Activated naive CD8-positive, alpha-beta T cell (primary cell): ENCODE measurements at regions not wholly inside any gene's neighbourhood (a gene's known extent, or its start where the extent isn't known, plus 50 kb on each side); places are given as distances from the start of the nearest gene placed in this dataset.
"Not testable (repeated sequence)": the region's sequence is repeated elsewhere in the genome, so short reads cannot be mapped to it uniquely, and the experiment has no call there.

ENCODE experiments used
- H3K27ac Mint-ChIP-seq: one replicate; pipeline ENCODE4 v1.8.0; 2021; ENCODE audit warnings: mixed read lengths
- H3K27me3 Mint-ChIP-seq: one replicate; pipeline ENCODE4 v1.8.0; 2021; ENCODE audit warnings: mixed read lengths
- H3K36me3 Mint-ChIP-seq: one replicate; pipeline ENCODE4 v1.8.0; 2021; ENCODE audit warnings: mixed read lengths
- H3K4me1 Mint-ChIP-seq: one replicate; pipeline ENCODE4 v1.8.0; 2021; ENCODE audit warnings: low read depth, mixed read lengths
- H3K4me3 Mint-ChIP-seq: one replicate; pipeline ENCODE4 v1.8.0; 2021; ENCODE audit warnings: mild to moderate bottlenecking, mixed read lengths
- H3K9me3 Mint-ChIP-seq: one replicate; pipeline ENCODE4 v1.8.0; 2021; ENCODE audit warnings: low read depth, mixed read lengths

DNA sequence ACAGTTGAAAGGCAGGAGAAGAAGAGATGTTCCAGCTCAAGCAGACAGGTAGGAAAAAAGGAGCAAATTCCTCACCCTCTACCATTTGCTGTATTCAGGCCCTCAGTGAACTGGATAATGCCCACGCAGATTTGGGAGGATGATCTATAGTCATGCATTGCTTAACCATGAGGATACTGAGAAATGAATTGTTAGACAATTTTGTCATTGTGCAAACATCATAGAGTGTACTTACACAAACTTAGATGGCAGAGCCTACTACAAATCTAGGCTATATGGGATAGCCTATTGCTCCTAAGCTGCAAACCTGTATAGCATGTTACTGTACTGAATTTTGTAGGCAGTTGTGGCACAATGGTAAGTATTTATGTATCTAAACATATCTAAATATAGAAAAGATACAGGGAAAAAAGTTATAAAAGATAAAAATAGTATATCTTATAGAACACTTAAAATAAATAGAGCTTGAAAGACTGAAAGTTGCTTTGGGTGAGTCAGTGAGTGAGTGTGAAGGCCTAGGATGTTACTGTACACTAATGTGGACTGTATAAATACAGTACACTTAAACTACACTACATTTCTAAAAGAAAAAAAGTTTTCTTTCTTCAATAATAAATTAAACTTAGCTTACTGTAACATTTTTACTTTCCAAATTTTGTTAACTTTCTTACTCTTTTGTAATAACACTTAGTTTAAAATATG is 672.3 kb downstream of the UTRN start:
- Mint-ChIP-seq H3K4me3 (no peak overlapping the region), H3K36me3 (no peaks in the 10 kb centered on the region), H3K4me1 (no peaks in the 10 kb centered on the region), H3K27ac (no peak overlapping the region), H3K9me3 (no peaks in the 10 kb centered on the region), H3K27me3 (no peaks in the 10 kb centered on the region)

DNA sequence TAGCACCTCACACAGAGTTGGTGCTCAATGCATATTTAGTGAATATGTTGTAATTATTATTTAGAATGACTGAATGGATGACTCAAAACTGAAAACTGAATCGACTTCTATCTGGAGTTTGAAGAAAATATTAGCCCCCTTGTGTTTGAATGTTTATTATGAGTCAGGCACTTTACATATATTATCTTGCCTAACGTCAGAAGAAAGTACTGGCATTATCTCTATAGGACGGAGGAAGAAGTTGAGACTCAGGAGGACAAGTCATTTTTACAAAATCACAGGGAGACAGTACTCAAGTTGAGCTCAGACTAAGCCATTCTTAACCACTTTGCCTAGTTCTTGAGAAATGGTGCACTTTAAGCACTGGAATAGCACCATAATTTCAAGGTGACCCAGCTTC is 684.0 kb downstream of the UTRN start:
- Mint-ChIP-seq H3K27ac (no peak overlapping the region), H3K9me3 (no peaks in the 10 kb centered on the region), H3K4me3 (no peak overlapping the region), H3K4me1 (no peaks in the 10 kb centered on the region), H3K36me3 (no peaks in the 10 kb centered on the region), H3K27me3 (peaks cover 6% of the 10 kb centered on the region)

DNA sequence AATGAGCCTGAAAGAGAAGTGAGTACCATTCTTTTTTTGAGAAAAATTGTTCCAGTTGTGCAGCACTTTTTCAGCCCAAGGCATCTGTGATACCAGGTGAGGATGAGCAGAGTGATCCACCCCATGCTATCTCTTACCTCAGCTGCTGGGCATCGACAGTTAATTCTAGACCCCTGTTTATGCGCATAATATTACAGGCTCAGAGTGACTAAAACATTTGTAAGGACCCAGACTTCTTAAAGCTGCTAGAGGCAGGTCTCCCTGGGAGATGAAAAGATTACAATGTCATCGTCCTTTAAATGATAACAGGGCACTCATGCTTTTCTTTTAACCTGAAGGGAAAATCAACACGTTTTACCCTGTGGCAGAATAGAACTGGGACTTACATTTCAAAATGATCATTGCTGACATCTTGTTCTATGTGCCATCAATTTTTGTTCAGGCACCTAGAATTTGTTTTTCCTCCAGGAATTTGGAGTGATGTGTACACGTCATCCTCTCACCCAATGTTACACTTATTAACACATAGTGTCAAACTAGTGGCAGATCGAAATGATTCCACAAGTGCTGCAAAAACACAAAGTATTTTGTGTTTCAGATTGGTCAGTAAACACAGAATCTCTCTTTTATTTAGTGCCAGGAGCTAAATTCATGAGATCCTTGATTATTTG is 684.6 kb downstream of the UTRN start:
- no peak overlapping the region for H3K4me3 Mint-ChIP-seq
- no peaks in the 10 kb centered on the region for H3K4me1 Mint-ChIP-seq
- peaks cover 8% of the 10 kb centered on the region for H3K27me3 Mint-ChIP-seq
- H3K36me3 Mint-ChIP-seq = no peaks in the 10 kb centered on the region
- no peaks in the 10 kb centered on the region for H3K9me3 Mint-ChIP-seq
- no peak overlapping the region for H3K27ac Mint-ChIP-seq

DNA sequence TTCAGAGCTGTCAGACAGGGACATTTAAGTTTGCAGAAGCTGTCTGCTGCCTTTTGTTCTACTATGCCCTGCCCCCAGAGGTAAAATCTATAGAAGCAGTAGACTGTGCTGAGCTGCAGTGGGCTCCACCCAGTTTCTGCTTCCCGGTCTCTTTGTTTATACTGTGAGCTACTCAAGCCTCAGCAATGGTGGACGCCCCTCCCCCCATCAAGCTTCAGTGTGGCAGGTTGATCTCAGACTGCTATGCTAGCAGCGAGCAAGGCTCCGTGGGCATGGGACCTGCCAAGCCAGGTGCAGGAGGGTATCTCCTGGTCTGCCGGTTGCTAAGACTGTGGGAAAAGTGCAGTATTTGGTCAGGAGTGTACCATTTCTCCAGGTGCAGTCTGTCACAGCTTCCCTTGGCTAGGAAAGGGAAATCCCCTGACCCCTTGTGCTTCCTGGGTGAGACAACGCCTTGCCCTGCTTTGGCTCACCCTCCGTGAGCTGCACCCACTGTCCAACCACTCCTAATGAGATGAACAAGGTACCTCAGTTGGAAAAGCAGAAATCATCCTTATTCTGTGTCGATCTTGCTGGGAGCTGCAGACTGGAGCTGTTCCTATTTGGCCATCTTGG is 692.2 kb downstream of the UTRN start:
- H3K36me3 Mint-ChIP-seq, H3K4me3 Mint-ChIP-seq, H3K4me1 Mint-ChIP-seq, H3K9me3 Mint-ChIP-seq, H3K27ac Mint-ChIP-seq: not testable (repeated sequence)
- H3K27me3 Mint-ChIP-seq = peaks cover 12% of the 10 kb centered on the region

DNA sequence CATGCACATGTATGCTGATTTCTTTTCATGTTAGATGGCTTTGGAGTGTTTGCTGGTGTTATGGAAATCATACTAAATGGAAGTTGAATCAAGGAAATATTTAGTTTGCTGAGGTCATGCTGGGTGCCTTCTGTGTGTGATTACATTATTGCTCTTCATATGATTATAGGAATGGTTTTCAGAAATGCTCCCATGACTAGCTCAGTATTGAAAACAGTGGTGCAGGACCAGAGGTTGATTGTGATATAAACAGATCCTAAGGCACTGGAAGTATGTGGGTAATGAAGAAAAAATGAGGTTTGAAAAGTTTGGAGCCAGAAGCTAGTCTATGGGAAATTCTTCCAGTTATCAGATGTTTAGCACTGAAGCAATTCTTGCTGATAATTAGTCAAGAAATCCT is 693.1 kb downstream of the UTRN start:
- Mint-ChIP-seq H3K9me3 (no peaks in the 10 kb centered on the region), H3K27me3 (peaks cover 12% of the 10 kb centered on the region), H3K4me1 (no peaks in the 10 kb centered on the region), H3K4me3 (no peak overlapping the region), H3K36me3 (no peaks in the 10 kb centered on the region), H3K27ac (no peak overlapping the region)

DNA sequence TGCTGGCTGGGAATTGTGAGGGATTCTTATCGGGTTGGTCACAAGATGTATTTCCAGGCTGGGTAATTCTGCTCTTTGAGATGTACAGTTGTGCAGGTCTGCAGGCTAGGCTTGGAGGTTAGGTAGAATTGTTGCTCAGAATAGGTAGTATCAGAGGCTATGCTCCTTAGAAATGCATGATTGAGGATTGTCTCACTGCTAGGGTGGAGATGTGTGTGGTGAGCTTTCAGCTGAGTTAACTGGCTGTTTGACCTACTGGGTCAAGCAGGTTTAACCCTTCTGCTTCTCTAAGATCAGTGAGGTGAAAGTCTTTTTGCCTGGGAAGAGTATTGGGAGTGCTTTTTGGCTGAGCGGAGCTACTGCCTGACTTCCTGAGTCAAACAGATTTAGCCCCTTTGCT is 701.1 kb downstream of the UTRN start:
- Mint-ChIP-seq H3K4me3 (no peak overlapping the region), H3K9me3 (no peaks in the 10 kb centered on the region), H3K27ac (no peak overlapping the region)

DNA sequence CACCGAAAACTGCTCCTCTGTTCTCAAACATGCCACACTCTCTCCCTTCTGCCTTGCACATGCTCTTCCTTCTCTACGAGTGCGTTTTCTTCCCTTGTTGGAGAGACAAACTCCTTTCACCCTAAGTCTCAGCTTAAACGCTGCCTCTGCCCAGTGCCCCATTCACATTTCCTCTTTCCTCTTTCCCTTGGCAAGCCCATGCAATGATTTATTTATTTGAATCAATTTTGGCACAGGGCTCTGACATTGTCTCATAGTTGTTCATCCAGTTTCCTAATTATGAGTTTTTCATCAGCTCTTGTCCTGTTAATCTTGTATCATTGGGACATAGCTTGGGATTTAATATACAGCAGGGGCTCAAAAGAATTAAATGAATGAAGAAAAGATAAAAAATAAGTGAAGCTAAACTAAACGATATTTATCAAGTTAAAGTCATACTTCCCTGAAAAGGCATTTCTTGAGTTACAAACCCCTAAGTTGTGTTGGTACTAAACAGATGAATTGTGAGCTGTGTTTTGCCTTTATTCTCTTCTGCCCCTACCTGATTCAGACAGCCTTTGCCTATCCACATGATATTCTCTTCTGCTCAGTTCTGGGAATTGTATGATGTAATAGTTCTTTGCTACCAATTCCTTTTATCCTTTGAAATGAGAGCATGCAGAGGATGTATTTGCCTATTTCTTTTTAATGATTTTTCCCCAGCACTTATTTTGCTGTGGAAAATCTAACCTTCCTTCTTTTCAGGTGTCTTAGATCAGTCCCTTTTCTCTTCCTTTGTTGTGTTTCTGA is 704.4 kb downstream of the UTRN start:
- Mint-ChIP-seq H3K27ac (no peak overlapping the region), H3K9me3 (no peaks in the 10 kb centered on the region), H3K4me3 (no peak overlapping the region), H3K36me3 (no peaks in the 10 kb centered on the region), H3K27me3 (peaks cover 23% of the 10 kb centered on the region), H3K4me1 (no peaks in the 10 kb centered on the region)

More for the DNA sequence above, 701.1 kb downstream of the UTRN start:
- no peaks in the 10 kb centered on the region for H3K36me3 Mint-ChIP-seq
- peaks cover 19% of the 10 kb centered on the region for H3K27me3 Mint-ChIP-seq
- H3K4me1 Mint-ChIP-seq = no peaks in the 10 kb centered on the region

DNA sequence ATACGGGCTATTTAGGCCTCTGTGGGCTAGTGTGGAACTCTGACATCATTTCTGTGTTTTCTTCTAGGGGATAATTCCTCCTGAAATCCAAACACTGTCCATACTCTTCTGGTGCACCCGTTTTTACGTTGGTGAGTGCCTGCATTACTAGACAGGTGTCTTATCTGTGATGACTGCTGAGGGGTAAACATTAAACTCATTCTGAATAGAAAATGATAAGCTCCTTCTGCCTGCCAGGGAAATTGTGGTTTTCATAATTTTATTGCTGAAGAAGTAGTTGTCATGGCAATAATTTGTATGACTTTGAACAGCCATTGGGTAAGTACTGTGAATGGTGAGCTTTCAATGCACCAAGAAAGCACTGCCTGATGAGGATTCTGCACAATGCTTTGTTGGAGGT is 705.6 kb downstream of the UTRN start:
- Mint-ChIP-seq H3K9me3 (no peaks in the 10 kb centered on the region), H3K4me1 (no peaks in the 10 kb centered on the region), H3K27ac (no peak overlapping the region), H3K36me3 (no peaks in the 10 kb centered on the region), H3K27me3 (peaks cover 20% of the 10 kb centered on the region), H3K4me3 (no peak overlapping the region)

DNA sequence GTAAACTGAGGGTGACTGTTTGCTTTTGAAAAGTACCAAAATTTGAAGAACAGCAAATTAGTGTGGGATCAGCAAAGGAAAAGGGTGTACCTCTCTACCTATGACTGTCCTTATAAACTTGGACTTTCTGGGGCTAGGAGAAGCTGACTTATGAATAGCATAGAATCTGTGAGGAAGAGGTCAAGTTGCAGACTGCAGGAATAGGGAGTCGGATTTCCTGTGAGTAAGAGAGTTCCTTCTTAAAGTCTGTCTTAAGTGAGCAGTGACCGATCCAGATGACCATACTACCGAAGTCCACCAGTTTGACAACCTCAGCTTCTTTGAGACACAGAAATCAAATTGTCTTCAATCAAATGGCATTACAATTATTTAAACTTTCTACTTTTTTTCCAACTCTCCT is 708.7 kb downstream of the UTRN start:
- no peaks in the 10 kb centered on the region for H3K36me3 Mint-ChIP-seq
- no peaks in the 10 kb centered on the region for H3K9me3 Mint-ChIP-seq
- H3K27ac Mint-ChIP-seq = no peak overlapping the region
- H3K27me3 Mint-ChIP-seq = peaks cover 12% of the 10 kb centered on the region
- no peaks in the 10 kb centered on the region for H3K4me1 Mint-ChIP-seq
- no peak overlapping the region for H3K4me3 Mint-ChIP-seq

DNA sequence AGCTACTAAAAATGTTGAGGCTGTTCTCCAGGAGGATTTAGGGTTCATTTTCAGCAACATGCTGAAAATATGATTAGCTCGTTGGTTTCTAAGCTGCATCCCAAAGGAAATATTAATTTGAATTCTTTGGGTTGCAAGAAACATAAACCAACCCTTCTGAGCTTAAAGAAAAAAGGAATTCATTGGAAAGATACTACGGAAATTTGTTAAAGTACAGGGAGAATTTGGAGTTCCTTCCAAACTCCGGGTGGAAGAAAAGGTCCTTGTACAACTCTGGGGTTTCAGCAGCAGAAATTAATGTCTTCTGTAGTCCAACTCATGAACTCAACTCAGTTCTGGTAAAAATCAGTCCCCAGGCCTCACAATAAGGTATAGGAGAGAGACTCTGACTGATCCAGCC is 712.9 kb downstream of the UTRN start:
- Mint-ChIP-seq H3K4me3 (no peak overlapping the region), H3K27me3 (peaks cover 6% of the 10 kb centered on the region), H3K4me1 (no peaks in the 10 kb centered on the region), H3K36me3 (no peaks in the 10 kb centered on the region), H3K9me3 (no peaks in the 10 kb centered on the region), H3K27ac (no peak overlapping the region)

DNA sequence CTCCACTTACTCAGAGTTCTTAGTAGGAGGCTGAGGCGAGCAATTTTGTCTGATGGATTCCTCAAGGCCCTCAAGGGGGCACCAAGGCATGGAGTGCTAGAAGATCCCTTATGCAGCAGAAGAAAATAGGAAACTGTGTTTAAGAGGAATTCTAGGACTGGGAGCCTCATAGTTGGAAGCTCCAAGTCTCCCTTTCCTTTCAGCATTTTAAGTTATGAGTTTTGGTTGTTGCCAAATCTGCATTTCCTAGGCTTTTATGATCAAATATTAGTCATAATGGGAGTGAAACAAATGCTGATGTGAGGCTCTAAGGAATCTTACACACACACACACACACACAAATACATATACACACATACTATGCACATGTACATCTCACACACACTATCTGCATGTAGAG is 714.0 kb downstream of the UTRN start:
- H3K27me3 Mint-ChIP-seq = peaks cover 5% of the 10 kb centered on the region
- H3K27ac Mint-ChIP-seq = no peak overlapping the region
- H3K9me3 Mint-ChIP-seq = no peaks in the 10 kb centered on the region
- H3K4me3 Mint-ChIP-seq = no peak overlapping the region
- H3K4me1 Mint-ChIP-seq = no peaks in the 10 kb centered on the region
- no peaks in the 10 kb centered on the region for H3K36me3 Mint-ChIP-seq

DNA sequence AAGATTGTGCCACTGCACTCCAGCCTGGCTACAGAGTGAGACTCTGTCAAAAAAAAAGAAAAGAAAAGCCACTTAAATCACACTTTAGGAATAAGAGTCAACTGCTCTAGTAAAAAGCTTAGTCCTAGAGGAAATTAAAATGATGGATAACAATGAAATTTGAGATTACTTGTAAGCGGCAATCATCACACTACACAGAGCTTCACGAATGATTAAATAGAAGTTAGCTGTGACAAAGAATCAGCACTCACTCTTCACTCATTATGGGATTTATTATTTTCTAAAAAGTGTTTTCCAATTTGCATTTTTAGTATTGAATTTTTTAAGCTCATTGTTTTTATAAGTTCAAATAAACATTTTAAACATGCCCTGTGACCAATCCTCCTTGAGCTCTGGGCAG is 718.0 kb downstream of the UTRN start:
- Mint-ChIP-seq H3K27me3 (peaks cover 11% of the 10 kb centered on the region), H3K36me3 (no peaks in the 10 kb centered on the region), H3K4me3 (no peak overlapping the region), H3K4me1 (no peaks in the 10 kb centered on the region), H3K9me3 (no peaks in the 10 kb centered on the region), H3K27ac (no peak overlapping the region)

DNA sequence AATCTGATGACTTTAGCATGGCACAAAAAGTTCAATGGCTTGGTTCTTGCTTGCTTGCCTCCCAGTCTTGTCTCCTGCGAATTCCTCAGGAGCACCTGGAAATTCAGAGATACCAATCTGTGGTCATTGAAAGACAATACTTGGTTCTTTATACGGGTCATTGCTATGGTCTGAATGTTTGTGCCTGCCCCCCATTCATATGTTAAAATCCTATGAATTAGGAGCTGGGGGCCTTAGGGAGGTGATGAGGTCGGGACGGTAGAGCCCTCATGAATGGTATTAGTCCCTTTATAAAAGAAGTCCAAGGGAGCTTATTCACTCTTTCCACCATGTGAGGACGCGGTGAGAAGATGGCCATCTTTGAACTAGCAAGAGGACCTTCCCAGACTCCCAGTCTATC is 721.8 kb downstream of the UTRN start:
- Mint-ChIP-seq H3K27me3 (peaks cover 13% of the 10 kb centered on the region), H3K27ac (no peak overlapping the region), H3K4me1 (no peaks in the 10 kb centered on the region), H3K36me3 (peaks cover 3% of the 10 kb centered on the region), H3K4me3 (no peak overlapping the region), H3K9me3 (no peaks in the 10 kb centered on the region)

DNA sequence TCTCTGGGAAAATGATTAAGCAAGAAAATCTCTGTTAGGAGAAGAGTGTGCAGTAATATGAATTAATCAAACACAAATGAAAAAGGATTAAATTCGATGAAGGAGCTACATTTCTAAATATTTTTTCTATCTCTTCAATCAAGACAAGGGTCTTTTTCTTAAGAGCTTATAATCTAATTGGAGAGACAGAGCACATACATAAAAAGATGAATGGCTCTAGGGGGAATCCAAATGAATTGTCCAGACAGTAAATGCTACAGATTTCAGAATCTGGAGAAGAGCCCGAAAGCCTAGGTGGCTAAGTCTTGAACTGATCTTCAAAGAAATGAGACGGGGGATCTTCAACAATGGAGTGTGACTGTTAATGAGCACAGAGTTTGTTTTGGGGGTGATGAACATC is 723.6 kb downstream of the UTRN start:
- Mint-ChIP-seq H3K9me3 (no peaks in the 10 kb centered on the region), H3K27me3 (peaks cover 18% of the 10 kb centered on the region), H3K36me3 (peaks cover 3% of the 10 kb centered on the region), H3K27ac (no peak overlapping the region), H3K4me1 (no peaks in the 10 kb centered on the region), H3K4me3 (no peak overlapping the region)

DNA sequence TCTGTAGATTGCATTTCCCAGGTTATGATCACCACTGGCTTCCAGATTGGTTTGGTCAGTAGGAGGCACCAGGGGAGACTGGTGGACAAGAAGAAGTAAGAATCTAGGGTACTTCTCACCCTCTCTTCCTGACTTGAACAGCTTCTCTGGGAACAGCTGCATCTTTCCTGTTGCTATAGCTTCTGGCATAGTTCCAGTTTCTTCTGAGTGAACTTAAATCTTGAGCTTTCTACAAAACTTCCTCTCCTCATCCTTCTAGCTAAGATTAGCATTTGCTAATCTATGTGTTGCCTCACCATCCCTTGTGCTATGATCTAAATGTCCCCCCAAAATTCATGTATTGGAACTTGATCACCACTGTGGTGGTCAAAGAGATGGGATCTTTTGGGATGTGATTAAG is 724.6 kb downstream of the UTRN start:
- Mint-ChIP-seq H3K36me3 (peaks cover 3% of the 10 kb centered on the region), H3K4me1 (no peaks in the 10 kb centered on the region), H3K9me3 (no peaks in the 10 kb centered on the region), H3K4me3 (no peak overlapping the region), H3K27me3 (peaks cover 18% of the 10 kb centered on the region), H3K27ac (no peak overlapping the region)
